HG03439 (cell line): ENCODE measurements at regions not wholly inside any gene's neighbourhood (a gene's known extent, or its start where the extent isn't known, plus 50 kb on each side); places are given as distances from the start of the nearest gene placed in this dataset.

ENCODE experiments used
- ATAC-seq: cut with Tn5 transposase; IDR thresholded peaks from one replicate; pipeline ENCODE4 v1.9.1; 2021; ENCODE audit warnings: mild to moderate bottlenecking, moderate library complexity; ENCODE audit not compliant: unreplicated experiment

DNA sequence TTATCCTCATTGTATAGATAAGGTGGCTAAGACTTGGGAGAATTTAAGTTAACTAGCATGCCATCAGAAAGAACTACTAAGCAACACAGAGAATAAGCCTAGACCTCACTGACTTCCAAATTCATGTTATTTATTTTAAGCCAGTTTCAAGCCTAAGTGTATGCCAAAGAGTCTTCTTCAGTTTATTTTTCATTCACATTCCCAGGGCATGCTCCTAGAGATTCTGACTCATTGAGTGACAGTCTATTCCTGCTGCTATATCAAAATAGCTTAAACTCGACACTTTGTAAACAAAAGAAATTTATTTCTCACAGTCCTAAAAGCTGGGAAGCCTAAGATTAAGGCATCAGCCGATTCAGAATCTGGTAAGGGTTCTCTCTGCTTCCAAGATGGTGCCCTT lies 467.1 kb downstream of the MBD2 start:
- ATAC-seq: no peak

DNA sequence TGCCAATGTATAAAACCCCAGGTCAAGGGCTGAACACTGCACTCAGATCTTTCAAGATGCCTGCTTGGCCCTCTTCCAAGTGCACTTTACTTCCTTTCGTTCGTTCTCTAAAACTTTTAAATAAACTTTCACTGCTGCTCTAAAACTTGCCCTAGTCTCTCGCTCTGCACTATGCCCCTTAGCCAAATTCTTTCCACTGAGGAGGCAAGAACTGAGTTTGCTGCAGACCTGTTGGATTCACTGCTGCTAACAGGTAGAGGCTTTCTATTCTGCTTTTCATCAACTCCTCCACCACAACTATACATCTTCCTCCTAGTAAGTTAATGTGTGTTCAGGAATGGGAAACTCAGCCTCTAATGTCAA lies 467.9 kb downstream of the MBD2 start:
- ATAC-seq: no peak

DNA sequence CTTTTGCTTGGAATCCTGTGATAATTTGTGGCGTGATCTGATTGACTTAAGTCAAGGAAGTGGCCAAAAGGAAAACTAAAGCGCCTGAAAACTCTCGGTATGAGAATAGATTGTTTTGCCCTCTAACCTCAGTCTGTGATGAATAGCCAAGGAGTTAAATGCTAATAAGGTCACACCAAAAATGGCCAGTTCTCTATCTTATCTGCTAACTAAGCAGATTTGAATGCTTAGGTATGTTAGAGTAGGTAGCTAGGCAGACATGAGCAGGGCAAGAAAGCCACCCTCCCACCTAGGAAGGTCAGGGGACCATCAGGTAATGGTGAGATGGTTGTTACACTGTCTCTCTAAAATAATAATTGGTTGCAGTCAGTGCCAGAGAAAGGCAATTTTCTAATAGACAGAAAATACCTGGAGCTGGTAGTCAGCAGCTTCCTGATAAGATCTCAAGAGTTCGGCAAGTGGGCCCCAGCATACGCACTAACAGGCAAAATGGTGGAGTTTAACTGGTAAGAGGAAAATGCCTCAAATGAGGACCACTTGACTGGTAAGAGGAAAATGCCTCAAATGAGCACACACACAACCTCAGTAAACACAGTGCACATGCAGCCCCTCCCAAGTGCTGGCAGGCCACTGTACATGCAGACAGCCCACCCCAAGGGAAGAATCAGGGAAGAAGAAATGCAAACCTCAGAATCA lies 468.4 kb downstream of the MBD2 start:
- no peak for ATAC-seq

DNA sequence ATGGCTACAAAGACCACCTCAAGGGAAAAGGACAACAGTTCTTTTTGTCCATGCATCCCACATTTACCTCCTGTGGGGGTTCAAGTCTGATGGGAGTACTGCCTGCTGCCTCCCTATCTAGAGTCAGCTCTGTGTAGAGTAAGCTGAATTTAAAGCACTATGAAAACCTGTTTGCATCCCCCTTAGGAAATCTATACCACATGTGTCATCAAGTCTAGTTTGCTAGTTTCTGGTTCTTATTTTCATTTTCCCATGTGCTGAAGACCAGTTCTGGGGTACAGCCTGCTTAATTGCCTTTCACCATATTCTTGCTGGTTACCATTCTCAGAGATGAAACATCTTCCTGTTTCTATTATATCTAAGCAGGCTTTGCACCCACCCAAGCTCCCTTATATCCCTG lies 470.3 kb downstream of the MBD2 start:
- ATAC-seq: no peak

DNA sequence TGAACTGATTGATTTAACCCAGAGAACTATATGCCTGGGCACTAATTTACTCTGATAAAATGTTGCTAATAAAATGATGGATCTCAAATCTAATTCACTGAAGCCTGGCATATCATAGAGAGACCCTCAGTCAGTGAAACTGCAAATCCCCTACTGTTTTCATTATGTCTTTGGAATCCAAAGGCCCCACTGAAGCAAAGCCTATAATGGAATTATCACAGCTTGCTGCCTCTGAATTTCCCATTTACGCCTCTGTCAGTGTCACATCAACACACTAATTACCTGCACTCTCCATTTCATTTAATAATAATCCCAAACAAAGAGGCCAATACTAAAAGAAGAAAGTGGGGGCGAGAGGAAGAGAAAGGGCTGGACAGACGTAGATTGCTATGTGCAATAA lies 470.9 kb downstream of the MBD2 start:
- no peak for ATAC-seq

DNA sequence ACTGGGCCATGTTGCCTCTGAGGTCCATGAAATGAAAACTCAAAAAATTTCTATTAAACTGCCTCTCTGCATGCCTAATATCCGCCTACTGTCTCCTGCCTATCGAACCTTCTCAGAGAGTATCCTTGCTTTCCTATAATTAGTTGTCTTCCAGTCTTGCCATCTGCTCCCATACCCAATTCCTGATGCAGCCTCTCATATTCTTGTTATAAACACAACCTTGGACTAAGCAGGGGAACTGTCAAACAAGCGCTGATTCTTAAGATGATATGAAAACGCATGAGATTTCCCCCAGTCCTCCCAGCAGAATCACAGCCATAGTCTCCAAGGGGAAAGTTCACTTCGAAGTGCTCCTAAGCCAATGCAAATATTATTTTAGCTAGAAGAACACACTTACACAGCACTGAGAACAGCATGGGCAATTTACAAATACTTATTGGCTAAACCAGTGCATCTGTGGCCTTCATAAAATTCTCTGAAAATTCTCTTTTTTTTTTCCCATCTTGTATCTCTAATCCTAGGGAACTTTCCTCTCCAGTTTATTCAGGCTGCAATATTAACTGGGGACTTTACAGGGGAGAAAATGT lies 471.6 kb downstream of the MBD2 start:
- no peak for ATAC-seq

DNA sequence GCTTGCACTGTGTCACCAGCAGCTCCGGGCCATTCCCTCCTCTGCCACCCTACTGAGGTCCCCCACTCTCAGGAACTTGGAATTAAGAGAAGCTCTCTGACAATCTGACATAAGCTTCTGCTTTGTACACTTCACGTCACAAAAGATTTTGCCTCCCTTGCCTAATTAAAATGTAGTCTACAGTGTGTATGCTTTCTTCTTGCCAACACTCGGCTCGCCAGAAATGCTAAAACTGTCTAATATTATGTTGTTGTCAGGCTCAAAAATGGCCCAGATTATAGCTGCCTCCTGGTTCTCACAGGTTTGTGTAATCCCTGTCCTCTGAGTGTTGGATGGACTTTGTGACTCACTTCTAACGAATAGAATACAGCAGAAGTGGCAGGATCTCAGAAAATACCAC lies 474.7 kb downstream of the MBD2 start:
- no peak for ATAC-seq

DNA sequence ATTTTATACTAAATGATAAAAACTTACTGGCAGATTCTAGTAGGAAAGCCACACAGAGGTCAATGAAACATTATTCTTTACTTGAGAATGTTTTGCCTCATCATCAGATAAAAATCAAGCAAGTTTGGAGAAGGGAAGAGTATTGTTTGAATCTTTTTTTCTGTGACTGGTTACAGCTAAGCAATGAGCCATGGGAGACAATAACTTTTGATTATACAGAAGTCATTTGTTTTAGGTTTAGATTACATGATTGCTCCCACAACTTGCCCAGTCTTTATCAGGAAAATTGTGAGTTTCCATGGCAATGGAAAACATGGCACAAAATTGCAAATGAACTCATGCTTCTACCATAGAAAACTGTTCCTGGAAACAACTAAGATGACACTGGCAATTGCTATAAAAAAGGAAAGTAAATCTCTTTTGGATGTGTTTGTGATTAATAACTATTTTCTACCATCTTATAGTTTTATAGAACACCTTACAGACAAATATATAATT lies 476.8 kb downstream of the MBD2 start:
- ATAC-seq: no peak

DNA sequence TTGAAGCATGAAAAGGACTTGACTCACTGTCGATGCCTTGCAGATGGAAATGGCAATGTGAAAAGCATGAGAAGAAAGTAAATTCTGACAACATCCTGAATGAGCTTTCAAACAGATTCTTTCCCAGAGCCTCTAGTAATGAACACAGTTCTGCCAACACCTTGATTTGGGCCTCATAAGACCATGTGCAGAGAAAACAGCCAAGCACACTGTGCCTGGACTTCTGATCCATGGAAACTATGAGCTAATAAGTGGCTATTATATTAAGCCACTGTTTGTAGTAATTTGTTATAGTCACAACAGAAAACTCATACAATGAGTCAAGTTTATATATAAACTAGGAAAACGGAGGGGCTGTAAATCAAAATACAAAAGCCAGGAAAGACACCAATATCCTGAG lies 477.3 kb downstream of the MBD2 start:
- no peak for ATAC-seq

DNA sequence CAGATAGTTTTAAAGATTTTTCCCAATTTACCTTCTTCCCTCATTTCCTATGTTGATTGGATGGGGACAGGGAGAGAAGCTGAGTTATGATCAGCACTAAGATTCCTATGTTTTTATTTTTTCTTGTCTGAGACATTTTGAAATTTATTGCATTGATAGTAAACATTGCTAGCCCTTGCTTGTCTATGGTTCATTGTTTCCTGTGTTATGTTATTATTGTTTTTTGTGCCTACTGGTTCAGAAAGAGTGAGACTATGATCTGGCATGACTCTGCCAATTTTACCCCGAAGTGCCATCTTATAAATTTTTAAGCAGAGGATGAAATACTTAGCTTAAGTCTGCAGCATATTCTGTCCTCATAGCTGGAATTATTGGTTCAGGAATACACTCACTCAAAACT lies 478.5 kb downstream of the MBD2 start:
- no peak for ATAC-seq

DNA sequence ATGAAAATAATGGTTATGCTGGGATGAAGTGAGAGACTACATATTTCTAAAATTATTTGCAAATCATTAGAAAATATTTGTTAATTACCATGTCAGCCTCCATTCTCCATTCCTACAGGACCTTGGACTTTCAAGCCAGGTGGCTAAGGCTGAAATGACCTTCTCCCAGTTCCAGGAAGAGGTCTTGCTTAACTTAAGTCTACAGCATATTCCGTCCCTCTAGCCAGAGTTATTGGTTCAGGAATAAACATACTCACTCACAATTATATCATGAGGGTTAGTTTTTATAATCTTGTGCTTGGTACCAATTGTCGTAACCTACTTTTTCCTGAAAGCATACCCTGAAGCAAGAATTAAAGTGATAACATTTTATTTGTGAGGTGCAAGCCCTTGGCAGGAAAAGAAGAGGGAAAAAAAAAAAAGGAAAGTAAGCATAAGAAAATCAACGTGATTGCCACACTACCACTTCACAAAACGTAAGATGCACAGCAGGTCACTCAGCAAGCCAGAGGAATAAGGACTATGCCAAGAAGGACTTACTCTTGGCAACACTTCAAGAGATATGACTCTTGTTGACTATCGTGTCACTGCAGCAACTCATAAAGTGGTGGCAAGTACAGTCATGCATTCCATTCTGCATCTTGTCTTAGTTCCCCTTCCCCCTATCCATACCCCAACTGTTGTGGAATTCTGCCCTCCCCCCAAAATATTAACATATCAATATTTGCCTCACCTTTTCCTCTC lies 479.1 kb downstream of the MBD2 start:
- no peak for ATAC-seq

DNA sequence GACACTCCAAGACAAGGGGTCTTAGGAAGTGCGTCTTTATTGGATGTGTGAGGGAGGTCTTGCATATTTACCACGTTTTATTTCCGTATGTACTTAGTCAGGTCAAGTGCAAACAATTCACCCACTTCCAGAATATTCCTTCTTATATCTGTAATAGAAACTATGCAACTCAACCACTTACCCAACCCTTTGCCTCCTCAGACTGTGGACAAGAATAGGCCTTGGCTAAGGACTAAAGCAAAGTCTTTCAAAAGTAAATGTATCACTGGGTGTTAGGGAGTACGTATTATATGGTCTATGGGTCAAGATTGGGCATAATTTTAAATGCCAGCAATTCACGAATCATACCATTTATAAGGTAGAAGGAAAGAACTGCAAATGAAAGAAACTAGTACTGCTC lies 484.8 kb downstream of the MBD2 start:
- ATAC-seq: no peak

DNA sequence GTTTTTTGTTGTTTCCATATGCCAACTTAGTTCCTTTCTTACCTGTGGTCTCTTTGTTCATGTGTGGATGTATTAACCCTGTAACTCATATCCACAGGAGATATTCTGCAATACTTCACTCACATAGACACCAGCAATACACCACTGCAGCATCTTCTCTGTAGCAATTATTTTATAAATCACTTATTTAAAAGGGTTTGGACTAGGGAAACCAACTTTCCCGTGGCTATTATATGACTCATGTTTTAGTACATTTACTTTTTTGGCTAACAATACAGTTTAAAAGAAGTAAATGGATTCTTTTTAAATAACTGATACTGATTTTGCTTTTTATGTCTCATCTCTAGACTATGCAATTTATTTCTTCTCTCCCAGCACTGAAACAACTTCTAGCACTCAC lies 488.9 kb downstream of the MBD2 start:
- no peak for ATAC-seq

DNA sequence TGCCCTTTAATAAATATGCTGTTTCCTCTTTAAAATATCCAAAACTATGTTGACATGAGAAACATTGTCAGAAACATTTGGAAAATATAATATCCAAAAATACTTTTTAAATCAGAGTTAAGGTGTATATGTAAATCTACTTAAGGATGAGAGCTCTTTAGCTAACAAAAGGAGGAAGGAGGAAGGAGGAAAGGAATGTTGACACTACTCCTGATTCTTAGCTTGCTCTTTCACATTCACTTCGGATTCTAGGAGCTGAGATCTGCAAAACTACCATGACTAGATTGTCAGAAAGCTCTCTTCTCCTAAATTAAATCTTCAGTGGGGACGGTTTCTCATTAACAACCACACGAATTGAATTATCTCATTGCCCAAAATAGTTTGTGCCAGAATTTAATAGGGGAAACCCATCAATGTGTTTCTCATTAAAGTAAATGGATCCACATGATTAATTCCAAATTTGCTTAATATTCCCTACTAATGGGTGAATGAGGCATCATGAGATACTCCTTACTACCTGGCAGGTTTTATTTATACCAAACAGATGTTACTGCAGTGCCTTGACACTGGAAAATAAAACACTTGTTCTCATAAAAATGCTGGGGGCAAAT lies 509.1 kb downstream of the MBD2 start:
- no peak for ATAC-seq

DNA sequence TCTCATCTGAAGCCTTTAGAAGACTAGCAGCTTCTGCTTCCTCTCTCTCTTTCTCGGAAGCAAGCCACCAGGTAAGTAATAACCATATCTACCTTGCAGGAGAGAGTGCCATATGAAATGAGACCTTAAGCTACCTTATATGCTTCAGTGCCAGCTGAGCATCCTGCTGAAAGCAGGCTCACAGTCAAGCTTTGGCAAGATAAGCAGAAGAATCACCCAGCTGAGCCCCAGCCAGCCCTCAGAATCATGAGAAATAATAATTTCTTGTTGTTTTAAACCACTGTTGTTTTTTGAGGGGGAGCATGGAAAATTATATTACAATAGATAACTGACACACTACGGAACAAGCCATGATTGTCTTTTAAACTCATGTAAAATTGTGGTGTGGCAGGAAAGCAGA lies 514.4 kb downstream of the MBD2 start:
- no peak for ATAC-seq

DNA sequence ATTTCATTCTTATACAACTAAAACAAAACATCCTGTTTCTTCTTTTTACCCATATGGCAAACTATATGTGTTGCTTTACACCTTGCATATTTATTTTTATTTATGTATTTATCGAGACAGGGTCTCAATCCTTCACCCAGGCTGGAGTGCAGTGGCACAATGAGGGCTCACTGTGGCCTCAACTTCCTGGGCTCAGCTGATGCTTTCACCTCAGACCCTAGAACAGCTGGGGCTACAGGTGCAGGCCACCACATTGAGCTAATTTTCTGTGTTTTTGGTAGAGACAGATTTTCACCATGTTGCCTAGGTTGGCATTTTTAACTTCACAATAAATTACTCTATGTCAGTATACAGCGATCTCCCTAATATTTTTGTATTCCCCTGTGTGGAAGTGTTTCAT lies 522.0 kb downstream of the MBD2 start:
- ATAC-seq: no peak

DNA sequence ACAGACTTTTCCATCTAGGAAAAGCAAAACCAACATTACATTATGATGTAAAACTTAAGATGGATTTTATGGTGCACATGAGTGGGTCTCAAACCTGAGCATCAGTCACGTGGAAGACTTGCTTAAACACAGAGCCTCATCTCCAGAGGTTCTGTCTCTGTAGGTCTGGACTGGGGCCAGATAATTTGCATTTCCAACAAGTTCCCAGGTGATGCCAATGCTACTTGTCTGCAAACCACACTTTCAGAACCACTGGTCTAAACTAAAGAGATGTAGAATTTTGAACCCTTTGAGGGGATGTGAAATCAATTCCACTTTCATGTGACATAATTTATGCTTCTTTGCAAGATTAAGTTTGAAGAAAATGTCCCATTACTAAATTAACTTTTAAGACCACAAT lies 522.8 kb downstream of the MBD2 start:
- ATAC-seq: no peak

DNA sequence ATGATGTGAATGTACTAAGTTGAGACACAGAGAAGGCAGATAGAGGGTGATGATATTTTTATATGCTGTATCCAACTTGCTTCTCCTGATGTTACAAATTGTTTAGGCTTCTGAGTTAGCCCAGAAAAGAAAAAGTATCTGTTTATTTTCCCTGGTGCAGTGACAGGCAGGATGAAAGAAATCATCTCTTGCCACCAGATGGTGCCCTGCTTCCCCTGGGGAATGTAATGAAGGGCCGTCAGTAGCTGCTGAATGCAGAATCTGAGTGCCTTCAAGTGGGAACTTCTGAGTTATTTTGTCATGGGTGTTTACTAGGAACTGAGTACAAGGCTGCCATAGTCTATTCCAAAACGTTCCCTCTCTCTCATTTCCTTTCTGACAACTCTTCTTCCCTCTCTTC lies 525.6 kb downstream of the MBD2 start:
- no peak for ATAC-seq

DNA sequence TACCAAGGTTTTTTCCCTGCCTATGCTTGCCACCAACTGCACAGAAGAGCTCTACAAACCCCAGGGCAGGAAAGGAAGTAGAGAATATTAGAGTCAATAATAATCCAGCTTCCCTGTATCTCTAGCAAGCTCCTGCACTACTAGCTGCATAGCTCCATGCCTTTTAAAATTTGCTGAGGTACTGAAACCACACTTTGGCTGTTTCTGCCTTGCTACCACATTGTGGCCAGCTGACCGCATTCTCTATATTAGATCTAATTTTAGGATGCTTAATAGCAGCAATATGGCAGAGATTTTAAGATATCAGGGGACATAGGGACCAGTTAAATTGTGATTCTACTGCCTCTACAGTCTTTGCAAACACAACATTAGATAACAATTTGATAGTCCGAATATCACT lies 534.6 kb downstream of the MBD2 start:
- ATAC-seq: no peak

DNA sequence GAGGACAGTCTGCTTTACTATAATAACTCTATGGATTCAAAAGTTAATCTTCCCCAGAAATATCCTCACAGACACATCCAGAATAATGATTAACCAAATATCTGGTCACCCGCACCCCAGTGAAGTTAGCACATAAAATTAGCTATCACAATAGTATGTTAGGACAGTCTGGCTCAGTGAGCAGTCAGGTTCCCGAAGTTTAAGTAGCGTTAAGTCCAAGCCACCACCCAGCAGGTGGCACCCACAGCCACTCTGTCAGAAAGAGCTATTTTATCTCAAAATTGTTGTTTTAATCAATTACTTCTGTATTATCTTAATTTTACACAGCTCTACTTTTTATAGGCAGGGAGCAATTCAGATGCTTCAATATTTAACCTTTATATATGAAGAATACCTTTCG lies 537.5 kb downstream of the MBD2 start:
- no peak for ATAC-seq

DNA sequence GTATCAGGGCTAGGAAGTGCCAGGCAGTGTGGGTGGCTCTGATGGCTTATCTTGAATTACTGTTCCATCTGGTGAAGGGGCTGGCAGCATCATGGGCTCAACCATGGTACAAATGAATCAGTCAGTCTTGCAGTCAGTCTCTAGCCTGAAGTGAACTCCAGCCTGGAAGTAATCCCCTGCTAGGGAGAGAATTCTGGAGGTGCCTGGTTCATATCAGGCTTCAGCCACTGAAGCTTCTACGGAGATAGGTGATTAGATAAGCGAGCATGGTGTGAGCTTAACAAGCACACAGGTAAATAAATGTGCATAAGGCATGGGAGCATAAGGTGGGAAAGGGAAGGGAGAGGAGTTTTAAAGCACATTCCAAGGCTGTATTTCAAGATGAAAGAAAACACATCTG lies 541.7 kb downstream of the MBD2 start:
- ATAC-seq: no peak

DNA sequence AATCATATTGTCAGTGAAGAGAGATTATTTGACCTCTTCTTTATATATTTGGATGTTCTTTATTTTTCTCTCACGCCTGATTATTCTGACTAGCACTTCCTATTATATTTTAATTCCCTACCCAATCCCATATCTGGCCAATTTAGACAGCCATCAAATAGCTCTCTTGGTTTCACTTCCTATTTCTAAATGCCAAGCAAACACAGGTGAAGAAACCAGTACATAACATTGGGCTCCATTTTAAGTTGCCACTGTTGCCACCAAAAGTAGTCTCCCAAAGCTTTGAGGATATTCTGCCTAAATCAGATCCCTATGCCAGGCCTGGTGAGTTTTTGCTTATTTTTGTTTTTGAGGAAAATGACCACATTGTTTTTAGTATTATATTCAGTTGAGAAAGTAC lies 547.0 kb downstream of the MBD2 start:
- ATAC-seq: no peak
